ENCODE measurements at regions not wholly inside any gene's neighbourhood (a gene's known extent, or its start where the extent isn't known, plus 50 kb on each side); places are given as distances from the start of the nearest gene placed in this dataset.

DNA sequence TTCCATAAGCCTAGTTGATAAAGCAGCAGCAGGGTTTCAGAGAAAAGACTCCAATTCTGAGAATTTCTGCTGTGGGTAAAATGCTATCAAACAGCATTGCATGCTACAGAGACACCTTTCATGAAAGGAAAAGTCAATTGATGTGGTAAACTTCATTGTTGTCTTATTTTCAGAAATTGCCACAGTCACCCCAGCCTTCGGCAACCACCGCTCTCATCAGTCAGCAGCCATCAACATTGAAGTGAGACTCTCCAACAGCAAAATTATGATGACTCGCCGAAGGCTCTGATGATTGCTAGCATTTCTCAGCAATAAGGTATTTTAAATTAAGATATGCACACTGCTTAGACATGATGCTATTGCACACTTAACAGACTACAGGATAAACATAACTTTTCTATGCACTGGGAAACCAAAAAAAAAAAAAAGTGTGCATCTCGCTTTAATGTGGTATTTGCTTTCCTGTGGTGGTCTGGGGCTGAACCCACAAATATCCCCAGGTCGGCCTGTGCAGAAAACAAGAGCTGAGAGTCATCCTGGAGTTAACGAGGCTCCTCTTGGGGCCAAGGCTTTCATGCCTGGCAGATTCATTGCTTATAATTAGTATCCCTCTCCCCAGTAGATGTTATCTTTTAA is 192.1 kb downstream of the CTTN start:
- H3K9me3 ChIP-seq (ENCODE audit: low read length): no peaks in the 10 kb centered on the region
- H3K9ac ChIP-seq (ENCODE audit: low read length): no peak overlapping the region
- no peak overlapping the region for H3K27ac ChIP-seq (ENCODE audit: low read length)
- no peaks in the 10 kb centered on the region for H3F3A ChIP-seq (ENCODE audit: insufficient read depth, low read length, poor library complexity, severe bottlenecking)
- no peak overlapping the region for H2AFZ ChIP-seq (ENCODE audit: low read depth, low read length)
- H3K4me2 ChIP-seq (ENCODE audit: low read length): no peak overlapping the region
- TF ChIP-seq EZH2 (IDR thresholded peaks at IDR 0.05; ENCODE audit: borderline replicate concordance, insufficient read depth, low read length, poor library complexity, severe bottlenecking): no peak
- no peak for TF ChIP-seq EP300 (conservative IDR thresholded peaks at IDR 0.05; ENCODE audit: poor library complexity, severe bottlenecking)
- no peak for TF ChIP-seq CTCF (IDR thresholded peaks at IDR 0.05; ENCODE audit: poor library complexity, severe bottlenecking)
- no peak for TF ChIP-seq RAD21 (conservative IDR thresholded peaks at IDR 0.05)
- no peak for TF ChIP-seq SMC3 (conservative IDR thresholded peaks at IDR 0.05; ENCODE audit: poor library complexity)
- H3K79me2 ChIP-seq (replicated peaks; ENCODE audit: insufficient read depth, low read length): peaks cover 9% of the 10 kb centered on the region
- H3K27me3 ChIP-seq (ENCODE audit: insufficient read depth, low read depth, low read length): no peaks in the 10 kb centered on the region
- no peaks in the 10 kb centered on the region for H3K36me3 ChIP-seq (ENCODE audit: insufficient read depth, low read length)
- H3K4me3 ChIP-seq (ENCODE audit: low read length): no peak overlapping the region
- H3K9me2 ChIP-seq (ENCODE audit: insufficient read depth, low read length): no peaks in the 10 kb centered on the region
- no peaks in the 10 kb centered on the region for H4K20me1 ChIP-seq (ENCODE audit: insufficient read depth)

DNA sequence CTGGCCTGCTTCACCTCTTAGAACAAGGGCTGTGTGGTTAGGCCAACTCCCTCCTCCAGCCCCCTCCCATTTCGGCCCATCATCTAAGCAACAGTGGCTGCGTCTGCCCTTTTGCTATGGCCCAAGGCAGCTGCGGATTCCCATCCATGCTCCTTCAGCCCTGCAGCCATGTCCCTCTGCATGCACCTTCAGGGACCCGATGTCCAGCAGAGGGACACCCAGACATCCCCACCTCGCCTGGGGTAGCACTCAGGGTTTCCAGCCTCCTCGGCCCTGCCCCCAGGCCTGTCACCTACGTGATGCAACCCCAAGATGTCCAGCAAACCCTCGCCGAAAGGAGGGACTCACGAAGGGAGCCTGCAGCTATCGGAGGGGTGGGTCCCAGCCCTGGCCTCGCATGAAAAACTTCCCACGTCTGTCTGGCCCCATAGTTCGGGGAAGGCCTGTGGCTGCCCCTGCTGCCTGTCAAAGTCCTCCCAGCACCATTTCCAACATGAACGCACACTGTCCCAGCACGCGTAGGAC is 194.4 kb downstream of the CTTN start:
- H3F3A ChIP-seq (ENCODE audit: insufficient read depth, low read length, poor library complexity, severe bottlenecking): no peaks in the 10 kb centered on the region
- TF ChIP-seq MXI1 (conservative IDR thresholded peaks at IDR 0.05; ENCODE audit: poor library complexity, severe bottlenecking) (no peak), CTCF (IDR thresholded peaks at IDR 0.05; ENCODE audit: poor library complexity, severe bottlenecking) (no peak), SMC3 (conservative IDR thresholded peaks at IDR 0.05; ENCODE audit: poor library complexity) (no peak), RAD21 (conservative IDR thresholded peaks at IDR 0.05) (no peak), EP300 (conservative IDR thresholded peaks at IDR 0.05; ENCODE audit: poor library complexity, severe bottlenecking) (no peak), POLR2AphosphoS5 (IDR thresholded peaks at IDR 0.05) (no peak), EZH2 (IDR thresholded peaks at IDR 0.05; ENCODE audit: borderline replicate concordance, insufficient read depth, low read length, poor library complexity, severe bottlenecking) (no peak), TAF1 (IDR thresholded peaks at IDR 0.05; ENCODE audit: low read depth) (no peak)
- TF ChIP-seq, protein P1, sequence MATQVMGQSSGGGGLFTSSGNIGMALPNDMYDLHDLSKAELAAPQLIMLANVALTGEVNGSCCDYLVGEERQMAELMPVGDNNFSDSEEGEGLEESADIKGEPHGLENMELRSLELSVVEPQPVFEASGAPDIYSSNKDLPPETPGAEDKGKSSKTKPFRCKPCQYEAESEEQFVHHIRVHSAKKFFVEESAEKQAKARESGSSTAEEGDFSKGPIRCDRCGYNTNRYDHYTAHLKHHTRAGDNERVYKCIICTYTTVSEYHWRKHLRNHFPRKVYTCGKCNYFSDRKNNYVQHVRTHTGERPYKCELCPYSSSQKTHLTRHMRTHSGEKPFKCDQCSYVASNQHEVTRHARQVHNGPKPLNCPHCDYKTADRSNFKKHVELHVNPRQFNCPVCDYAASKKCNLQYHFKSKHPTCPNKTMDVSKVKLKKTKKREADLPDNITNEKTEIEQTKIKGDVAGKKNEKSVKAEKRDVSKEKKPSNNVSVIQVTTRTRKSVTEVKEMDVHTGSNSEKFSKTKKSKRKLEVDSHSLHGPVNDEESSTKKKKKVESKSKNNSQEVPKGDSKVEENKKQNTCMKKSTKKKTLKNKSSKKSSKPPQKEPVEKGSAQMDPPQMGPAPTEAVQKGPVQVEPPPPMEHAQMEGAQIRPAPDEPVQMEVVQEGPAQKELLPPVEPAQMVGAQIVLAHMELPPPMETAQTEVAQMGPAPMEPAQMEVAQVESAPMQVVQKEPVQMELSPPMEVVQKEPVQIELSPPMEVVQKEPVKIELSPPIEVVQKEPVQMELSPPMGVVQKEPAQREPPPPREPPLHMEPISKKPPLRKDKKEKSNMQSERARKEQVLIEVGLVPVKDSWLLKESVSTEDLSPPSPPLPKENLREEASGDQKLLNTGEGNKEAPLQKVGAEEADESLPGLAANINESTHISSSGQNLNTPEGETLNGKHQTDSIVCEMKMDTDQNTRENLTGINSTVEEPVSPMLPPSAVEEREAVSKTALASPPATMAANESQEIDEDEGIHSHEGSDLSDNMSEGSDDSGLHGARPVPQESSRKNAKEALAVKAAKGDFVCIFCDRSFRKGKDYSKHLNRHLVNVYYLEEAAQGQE (IDR thresholded peaks at IDR 0.05; ENCODE audit: borderline replicate concordance): no peak
- H3K9me3 ChIP-seq (ENCODE audit: low read length): no peaks in the 10 kb centered on the region
- H3K36me3 ChIP-seq (ENCODE audit: insufficient read depth, low read length): no peaks in the 10 kb centered on the region
- H3K4me2 ChIP-seq (ENCODE audit: low read length): no peak overlapping the region
- H3K9me2 ChIP-seq (ENCODE audit: insufficient read depth, low read length): no peaks in the 10 kb centered on the region
- no peak overlapping the region for H2AFZ ChIP-seq (ENCODE audit: low read depth, low read length)
- H3K27ac ChIP-seq (ENCODE audit: low read length): no peak overlapping the region
- no peaks in the 10 kb centered on the region for H3K27me3 ChIP-seq (ENCODE audit: insufficient read depth, low read depth, low read length)
- H4K20me1 ChIP-seq (ENCODE audit: insufficient read depth): no peaks in the 10 kb centered on the region
- no peak overlapping the region for H3K4me3 ChIP-seq (ENCODE audit: low read length)
- H3K79me2 ChIP-seq (replicated peaks; ENCODE audit: insufficient read depth, low read length): peaks cover 10% of the 10 kb centered on the region
- H3K9ac ChIP-seq (ENCODE audit: low read length): no peak overlapping the region
